ENCODE measurements at regions not wholly inside any gene's neighbourhood (a gene's known extent, or its start where the extent isn't known, plus 50 kb on each side); places are given as distances from the start of the nearest gene placed in this dataset.
"Not testable (repeated sequence)": the region's sequence is repeated elsewhere in the genome, so short reads cannot be mapped to it uniquely, and the experiment has no call there.

DNA sequence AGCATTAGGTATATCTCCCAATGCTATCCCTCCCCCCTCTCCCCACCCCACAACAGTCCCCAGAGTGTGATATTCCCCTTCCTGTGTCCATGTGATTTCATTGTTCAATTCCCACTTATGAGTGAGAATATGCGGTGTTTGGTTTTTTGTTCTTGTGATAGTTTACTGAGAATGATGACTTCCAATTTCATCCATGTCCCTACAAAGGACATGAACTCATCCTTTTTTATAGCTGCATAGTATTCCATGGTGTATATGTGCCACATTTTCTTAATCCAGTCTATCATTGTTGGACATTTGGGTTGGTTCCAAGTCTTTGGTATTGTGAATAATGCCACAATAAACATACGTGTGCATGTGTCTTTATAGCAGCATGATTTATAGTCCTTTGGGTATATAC is 194.6 kb upstream of the WSB1 start:
- TF ChIP-seq, protein P1, sequence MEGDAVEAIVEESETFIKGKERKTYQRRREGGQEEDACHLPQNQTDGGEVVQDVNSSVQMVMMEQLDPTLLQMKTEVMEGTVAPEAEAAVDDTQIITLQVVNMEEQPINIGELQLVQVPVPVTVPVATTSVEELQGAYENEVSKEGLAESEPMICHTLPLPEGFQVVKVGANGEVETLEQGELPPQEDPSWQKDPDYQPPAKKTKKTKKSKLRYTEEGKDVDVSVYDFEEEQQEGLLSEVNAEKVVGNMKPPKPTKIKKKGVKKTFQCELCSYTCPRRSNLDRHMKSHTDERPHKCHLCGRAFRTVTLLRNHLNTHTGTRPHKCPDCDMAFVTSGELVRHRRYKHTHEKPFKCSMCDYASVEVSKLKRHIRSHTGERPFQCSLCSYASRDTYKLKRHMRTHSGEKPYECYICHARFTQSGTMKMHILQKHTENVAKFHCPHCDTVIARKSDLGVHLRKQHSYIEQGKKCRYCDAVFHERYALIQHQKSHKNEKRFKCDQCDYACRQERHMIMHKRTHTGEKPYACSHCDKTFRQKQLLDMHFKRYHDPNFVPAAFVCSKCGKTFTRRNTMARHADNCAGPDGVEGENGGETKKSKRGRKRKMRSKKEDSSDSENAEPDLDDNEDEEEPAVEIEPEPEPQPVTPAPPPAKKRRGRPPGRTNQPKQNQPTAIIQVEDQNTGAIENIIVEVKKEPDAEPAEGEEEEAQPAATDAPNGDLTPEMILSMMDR (IDR thresholded peaks at IDR 0.05): not testable (repeated sequence)
- TF ChIP-seq POLR2A (IDR thresholded peaks at IDR 0.05): not testable (repeated sequence)

Measured in sigmoid colon (tissue), 3 donors.